ENCODE measurements at regions not wholly inside any gene's neighbourhood (a gene's known extent, or its start where the extent isn't known, plus 50 kb on each side); places are given as distances from the start of the nearest gene placed in this dataset.
"Not testable (repeated sequence)": the region's sequence is repeated elsewhere in the genome, so short reads cannot be mapped to it uniquely, and the experiment has no call there.

GRCh38 chr6:142016666-142017065 is 116.1 kb upstream of the GJE1 start:
- DNase-seq (ENCODE audit: low spot score): not testable (repeated sequence)

GRCh38 chr6:142015463-142015862 is 117.3 kb upstream of the GJE1 start:
- DNase-seq (ENCODE audit: low spot score): not testable (repeated sequence)

- DNase-seq (ENCODE audit: low spot score): no peak
Measured at GRCh38 chr6:142015011-142015410, 117.7 kb upstream of the GJE1 start.

- DNase-seq (ENCODE audit: low spot score): no peak
Measured at GRCh38 chr6:142014515-142014914, 118.2 kb upstream of the GJE1 start.

DNA sequence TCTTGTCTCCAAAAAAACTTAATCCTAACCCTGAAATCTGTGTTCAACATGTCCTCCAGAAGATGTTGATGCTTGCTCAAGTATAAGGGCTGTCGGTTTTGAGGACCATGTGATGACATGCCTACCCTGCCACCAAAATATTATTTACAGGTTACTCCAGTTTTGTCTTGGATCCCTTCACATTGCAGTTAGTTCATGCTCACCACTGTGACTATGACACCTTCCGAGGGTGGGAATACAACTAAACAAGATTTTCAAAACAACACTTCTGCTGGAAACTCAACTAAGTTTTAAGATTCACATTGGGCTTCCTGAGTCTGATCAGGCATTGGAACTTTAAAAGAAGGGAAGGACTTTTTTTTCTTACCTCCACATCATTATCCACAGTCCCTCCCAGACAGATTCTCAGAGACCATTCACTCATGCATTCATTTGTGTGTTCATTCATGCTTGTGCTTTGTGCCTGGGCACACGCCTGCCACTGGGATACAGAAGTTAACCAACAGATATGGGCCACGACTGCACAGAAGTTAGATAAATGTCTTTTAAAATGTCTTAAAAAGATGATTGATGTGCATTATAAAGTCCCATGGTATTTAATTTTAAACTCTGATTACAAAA is 118.7 kb upstream of the GJE1 start:
- DNase-seq (ENCODE audit: low spot score): no peak

- peak; percentile 45 for DNase-seq (ENCODE audit: low spot score)
Measured at GRCh38 chr6:142013287-142013686, 119.4 kb upstream of the GJE1 start.

DNA sequence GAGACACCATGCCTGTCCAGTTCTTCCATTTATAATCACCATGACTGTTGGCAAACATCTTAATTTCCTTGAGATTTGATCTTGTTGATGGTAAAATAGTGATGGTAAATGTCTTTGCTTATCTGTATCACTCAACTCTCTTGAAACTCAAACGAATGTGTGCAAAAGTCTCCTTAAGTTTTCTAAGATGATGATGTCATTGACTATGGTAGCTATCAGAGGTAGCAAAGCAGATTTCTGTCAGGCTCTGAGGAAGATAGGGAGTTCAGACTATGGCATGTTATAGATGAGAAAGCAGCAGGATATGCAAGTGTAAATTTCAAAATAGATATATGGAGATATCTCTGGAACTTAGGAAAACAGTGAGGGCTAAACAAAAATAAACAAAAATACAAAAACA is 121.0 kb upstream of the GJE1 start:
- DNase-seq (ENCODE audit: low spot score): no peak

- DNase-seq (ENCODE audit: low spot score): no peak
Measured at GRCh38 chr6:142011156-142011555, 121.6 kb upstream of the GJE1 start.

DNA sequence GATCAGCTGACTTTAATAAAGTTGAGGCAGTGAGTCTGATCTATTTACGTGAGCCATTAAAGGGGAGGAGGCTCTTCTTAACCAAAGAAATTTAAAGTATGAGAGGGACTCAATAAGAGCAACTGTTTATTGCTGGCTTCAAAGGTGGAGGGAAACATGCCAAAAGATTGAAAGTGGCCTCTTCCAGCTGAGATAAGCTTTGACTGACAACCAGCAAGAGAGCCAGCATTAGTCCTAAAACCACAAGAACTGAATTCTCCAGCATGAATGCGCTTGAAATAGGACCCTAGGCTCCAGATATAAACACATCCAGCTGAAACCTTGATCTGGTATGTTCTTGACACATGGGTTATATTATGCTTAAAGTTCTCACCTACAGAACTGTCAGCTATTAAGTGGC is 123.1 kb upstream of the GJE1 start:
- DNase-seq (ENCODE audit: low spot score): peak; percentile 80

DNA sequence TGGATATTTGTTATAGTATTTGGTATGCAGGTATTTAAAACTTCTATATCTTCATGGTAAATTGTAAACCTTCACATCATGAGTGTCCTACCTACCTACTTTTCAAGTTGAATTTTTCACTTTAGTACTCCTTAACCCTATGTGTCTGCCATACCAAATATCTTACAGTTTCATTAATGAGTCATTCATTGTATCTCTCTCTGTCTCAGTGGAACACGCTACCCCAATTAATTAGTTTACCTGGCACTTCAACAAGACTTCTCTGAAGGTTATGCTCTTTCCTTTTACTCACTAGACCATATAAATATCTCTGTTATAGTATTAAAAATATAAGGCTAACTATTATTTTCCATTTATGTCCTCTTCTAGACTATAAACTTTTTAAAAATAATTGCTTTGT is 123.9 kb upstream of the GJE1 start:
- DNase-seq (ENCODE audit: low spot score): no peak

DNA sequence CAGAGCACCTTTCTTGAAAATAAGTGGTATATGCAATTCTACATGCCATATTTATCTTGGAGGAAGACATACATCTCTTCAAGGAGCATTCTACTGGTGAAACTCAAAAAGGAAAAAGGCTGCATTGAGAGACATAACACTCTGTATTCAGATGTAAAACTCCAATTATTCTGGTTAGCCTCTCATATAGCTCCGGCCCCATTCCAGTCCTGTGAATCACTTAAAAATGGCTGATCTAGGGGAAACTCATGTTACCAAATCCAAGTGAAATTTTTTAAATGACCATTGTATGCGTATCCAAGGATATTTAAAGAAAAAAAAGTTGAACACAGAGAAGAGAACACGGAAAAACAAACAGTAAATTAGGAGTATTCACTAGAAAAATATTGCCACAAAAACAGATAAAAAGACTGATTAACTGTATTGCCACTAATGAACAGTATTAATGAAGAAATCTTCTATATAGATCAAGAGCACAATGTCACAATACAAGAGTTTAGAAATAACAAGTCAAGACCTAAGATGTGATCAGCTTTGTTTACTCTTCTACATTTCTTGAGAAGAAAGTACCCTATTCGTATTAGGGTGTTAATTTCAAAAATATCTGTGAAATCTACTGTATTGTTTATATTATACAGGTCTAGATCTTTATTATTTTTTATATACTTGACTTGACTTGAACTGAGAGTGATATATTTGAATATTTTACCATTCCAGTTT is 124.5 kb upstream of the GJE1 start:
- no peak for DNase-seq (ENCODE audit: low spot score)

DNA sequence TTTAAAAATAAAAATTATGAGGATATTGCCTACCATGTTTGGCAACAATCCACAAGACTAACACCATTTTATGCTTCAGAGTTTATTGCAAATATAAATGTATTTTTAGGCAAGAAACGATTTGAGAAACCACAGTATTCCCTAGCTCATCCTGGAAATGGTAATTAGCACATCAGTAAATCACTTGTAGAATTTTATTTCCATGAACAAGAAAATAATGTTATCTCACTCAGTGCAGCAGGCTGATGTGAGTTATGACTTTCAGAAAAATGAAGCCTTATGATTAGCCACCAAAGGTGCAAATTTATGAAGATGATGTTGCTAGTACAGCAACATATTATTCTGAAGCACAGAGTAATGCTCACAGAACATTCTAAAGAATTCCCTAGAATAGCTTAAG is 127.7 kb upstream of the GJE1 start:
- DNase-seq (ENCODE audit: low spot score): no peak

GRCh38 chr6:142002825-142003405 is 129.8 kb upstream of the GJE1 start:
- DNase-seq (ENCODE audit: low spot score): no peak

GRCh38 chr6:141996823-141997222 is 135.9 kb upstream of the GJE1 start:
- DNase-seq (ENCODE audit: low spot score): no peak

DNA sequence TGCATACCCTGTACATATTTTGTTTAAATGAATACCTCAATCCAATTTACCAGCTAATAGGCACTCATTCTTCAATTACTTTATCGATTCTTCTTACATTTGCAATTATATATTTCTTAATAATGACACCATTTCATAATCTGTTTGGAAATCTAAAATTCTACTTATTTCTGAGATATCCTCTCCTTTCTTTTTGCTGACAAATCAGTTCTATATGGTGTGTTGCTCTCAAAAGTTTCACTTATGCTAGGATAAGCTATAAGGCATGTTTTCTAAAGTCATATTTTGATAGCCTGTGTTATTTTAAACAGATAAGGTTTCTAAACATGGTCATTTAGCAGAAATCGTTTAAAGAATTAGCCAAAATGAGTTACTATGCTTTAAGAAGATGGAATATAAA is 140.6 kb upstream of the GJE1 start:
- no peak for DNase-seq (ENCODE audit: low spot score)

GRCh38 chr6:141990840-141991239 is 141.9 kb upstream of the GJE1 start:
- DNase-seq (ENCODE audit: low spot score): no peak

- DNase-seq (ENCODE audit: low spot score): no peak
Measured at GRCh38 chr6:141989706-141989959, 143.1 kb upstream of the GJE1 start.

DNA sequence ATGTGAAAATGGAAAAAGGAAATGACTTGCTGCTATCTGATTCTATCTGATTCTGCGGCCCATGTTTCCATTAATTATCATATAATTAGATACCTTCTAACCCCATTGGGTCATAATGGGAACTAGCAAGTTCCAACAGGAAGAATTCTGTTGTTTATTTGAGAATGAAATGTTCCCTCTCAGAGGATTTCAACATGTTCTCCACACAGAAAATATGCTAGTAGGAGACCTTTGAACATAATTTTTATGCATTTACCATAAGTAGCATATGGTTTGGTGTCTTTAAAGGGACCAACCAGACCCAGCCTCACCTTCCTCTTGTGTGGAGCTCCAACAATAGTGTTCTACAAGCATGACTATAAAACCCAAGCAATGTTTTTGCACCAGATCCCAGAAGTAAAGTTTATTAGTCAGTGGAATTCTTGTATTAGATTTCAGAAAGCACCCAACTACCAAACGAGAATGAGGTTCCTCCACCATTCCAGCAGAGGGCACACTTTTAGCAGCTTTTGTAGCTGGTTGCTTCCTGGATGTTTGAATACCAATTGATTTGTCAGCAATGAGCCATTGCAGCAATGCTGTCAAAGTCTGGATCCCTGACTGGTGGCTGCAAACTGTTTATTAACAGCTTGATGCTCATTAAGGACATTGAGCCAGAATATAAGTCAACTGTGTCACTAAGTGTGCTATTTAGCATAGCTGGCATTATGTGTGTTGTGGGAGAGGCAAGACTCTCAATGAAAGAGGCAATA is 143.6 kb upstream of the GJE1 start:
- DNase-seq (ENCODE audit: low spot score): peak; percentile 62

DNA sequence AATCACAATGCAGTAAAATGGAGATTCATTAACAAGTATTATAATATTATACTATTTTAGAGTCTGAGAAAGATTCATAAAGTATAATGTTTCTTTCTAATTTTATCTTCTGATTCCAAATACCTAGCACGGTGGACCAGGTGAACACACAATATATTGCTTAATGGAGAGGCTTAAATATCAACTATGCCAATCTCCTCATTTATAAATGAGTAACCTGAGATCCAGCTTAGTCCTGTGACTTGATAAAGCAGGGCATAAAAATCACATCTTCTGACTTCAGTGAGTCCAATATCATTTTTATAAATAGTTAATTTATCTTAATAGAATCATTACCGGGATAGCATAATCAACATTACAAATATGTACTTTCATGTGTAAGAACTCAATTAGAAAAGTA is 144.4 kb upstream of the GJE1 start:
- DNase-seq (ENCODE audit: low spot score): no peak

DNA sequence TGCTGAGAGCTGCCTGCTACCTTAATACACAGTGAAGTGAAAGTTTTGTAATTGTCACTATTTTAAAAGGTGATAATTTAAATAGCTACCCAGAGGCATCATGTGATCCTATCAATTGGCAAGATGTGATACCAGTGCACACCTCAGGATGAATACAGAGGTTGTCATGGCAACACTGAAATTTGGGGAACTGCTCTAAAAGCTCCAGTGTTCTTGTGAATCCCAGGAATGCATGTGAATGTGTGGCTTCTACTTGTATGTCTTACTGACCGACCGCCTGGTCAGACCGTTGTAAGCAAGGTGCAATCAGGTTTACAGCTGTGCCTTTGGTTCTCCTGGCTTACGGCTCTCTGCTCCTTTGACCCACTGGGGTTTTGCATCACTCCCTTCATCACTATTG is 146.3 kb upstream of the GJE1 start:
- DNase-seq (ENCODE audit: low spot score): no peak

DNA sequence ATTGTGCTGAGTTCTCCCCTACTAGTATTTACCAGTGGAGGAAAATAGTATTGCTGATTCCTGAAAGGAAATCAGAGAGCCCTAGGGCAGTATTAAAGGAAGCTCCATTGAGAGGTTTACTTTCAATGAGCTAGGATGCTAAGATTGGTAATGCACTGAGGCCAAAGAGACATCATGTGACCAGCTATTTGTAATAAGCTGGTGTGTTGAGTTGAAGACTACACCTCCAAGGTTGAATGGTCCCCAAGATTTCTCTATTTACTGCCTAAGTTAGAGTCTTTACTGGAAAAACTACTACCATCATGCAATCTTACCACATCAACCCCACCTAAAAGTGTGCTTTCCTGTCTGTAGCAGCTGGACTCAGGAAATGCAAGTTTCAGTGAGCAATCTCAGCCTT is 151.5 kb upstream of the GJE1 start:
- no peak for DNase-seq (ENCODE audit: low spot score)

GRCh38 chr6:141977782-141978181 is 154.9 kb upstream of the GJE1 start:
- DNase-seq (ENCODE audit: low spot score): no peak

- no peak for DNase-seq (ENCODE audit: low spot score)
Measured at GRCh38 chr6:141976994-141977393, 155.7 kb upstream of the GJE1 start.
